ENCODE measurements at regions not wholly inside any gene's neighbourhood (a gene's known extent, or its start where the extent isn't known, plus 50 kb on each side); places are given as distances from the start of the nearest gene placed in this dataset.
"Not testable (repeated sequence)": the region's sequence is repeated elsewhere in the genome, so short reads cannot be mapped to it uniquely, and the experiment has no call there.

DNA sequence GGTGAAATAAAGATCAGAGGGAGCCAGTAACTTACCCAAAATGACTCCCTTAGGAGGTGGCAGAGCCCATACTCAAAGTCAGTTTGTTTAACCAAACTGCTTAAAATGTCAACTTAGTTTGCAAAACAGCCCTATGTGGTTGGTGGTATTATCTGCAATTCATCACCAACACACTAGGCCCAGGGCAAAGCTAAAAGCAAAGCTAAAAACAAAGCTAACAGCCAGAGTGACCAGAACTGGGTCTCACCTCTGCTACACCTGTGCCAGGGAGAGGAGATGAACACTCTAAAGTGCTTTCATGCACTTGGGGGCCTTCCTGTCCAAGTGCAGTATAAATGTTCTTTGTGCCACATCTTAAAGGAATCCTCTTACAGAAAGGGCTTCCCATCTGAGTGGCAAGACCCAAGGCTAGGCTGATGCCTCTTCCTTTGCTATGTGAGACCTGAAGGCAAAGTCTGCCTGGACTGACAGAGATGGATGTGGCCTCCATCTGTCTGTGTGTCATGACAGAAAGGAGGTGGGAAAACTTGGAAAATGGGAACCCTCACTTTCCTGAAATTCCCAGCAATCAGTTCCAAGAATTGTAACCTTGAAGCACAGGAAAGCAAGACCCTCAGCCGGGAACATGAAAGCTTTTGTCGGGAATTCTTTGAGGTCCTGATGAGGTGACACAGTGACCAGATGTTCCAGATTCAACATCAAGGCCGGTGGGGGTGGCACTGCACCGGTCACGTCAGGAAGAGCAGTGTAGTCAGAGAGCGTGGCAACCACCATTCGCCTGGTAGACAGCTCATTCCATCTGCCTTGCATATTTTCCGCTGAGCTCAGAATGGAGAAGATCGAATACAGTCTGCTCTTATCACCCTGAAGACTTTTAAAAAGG lies 214.3 kb upstream of the PLGLB2 start:
- H3K9me3 ChIP-seq; H3K4me1 ChIP-seq; intact Hi-C loops (cut with DNase I); H3K36me3 ChIP-seq; H3K4me3 ChIP-seq; DNase-seq; H3K27me3 ChIP-seq; H3K27ac ChIP-seq; H3K9ac ChIP-seq (ENCODE audit: low read depth in 2 of 2, low read length in 2 of 2): not testable (repeated sequence)

DNA sequence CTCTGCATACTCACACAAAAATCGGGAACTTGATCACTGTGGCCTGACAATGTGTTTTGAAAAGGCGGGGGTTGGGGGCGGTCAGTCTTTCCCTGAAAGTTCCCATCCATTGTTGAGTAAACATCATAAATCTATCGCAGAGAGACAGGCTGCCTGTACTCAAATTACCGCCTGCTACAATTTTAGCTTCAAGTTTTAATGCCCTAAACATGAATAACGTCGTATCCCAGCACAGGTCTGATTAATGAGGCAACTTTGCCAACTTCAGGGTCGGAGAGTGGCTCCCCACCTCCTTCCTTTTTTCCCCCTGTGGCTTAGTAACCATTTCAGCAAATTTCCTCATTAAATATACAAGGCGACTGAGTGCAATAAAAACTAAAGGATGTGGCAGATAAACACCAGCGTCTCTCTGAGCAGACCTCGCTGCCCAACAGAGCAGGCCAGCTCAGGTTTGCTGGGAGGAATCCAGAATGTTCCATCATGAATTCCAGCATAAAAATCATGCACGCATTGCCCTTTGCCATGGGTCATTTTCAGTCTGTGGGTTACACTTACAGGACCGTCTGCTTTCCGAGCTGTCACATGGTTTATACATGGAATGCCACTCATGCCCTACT lies 213.5 kb upstream of the PLGLB2 start:
- DNase-seq; H3K4me3 ChIP-seq; H3K27me3 ChIP-seq; H3K9ac ChIP-seq (ENCODE audit: low read depth in 2 of 2, low read length in 2 of 2); intact Hi-C loops (cut with DNase I); H3K4me1 ChIP-seq; H3K9me3 ChIP-seq; H3K36me3 ChIP-seq; H3K27ac ChIP-seq: not testable (repeated sequence)

- H3K27ac ChIP-seq; H3K9ac ChIP-seq (ENCODE audit: low read depth in 2 of 2, low read length in 2 of 2); H3K9me3 ChIP-seq; H3K4me1 ChIP-seq; H3K36me3 ChIP-seq; H3K4me3 ChIP-seq; H3K27me3 ChIP-seq; DNase-seq; intact Hi-C loops (cut with DNase I): not testable (repeated sequence)
These were observed 211.5 kb upstream of the PLGLB2 start for GRCh38 chr2:87536427-87536826.

- H3K36me3 ChIP-seq; H3K4me3 ChIP-seq; H3K27ac ChIP-seq; H3K27me3 ChIP-seq; H3K9me3 ChIP-seq; intact Hi-C loops (cut with DNase I); DNase-seq; H3K4me1 ChIP-seq; H3K9ac ChIP-seq (ENCODE audit: low read depth in 2 of 2, low read length in 2 of 2): not testable (repeated sequence)
These were observed 210.6 kb upstream of the PLGLB2 start for GRCh38 chr2:87537251-87537671.

DNA sequence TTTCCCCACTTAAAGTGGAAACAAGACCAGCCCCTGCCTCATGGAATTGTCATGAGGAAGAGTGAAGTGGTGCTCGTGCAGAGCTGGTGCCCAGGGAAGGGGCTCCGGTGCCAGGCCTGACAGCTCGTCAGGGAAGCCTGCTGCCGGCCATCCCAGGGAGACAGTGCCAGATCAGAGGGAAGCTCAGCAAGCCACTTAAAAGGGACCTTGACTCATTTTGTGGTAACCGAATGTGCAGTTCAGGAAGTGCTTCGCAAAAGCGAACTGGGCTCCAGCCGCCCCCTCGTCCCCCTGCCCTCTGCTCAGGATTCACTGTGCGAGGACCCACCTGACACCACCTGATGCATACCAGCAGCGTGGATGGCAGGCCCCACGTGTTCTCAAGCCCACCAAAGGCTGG lies 209.6 kb upstream of the PLGLB2 start:
- H3K27ac ChIP-seq; intact Hi-C loops (cut with DNase I); H3K4me3 ChIP-seq; DNase-seq; H3K4me1 ChIP-seq; H3K9me3 ChIP-seq; H3K27me3 ChIP-seq; H3K9ac ChIP-seq (ENCODE audit: low read depth in 2 of 2, low read length in 2 of 2); H3K36me3 ChIP-seq: not testable (repeated sequence)

GRCh38 chr2:87539151-87539943 lies 208.5 kb upstream of the PLGLB2 start:
- H3K9me3 ChIP-seq; H3K27ac ChIP-seq; intact Hi-C loops (cut with DNase I); H3K27me3 ChIP-seq; H3K9ac ChIP-seq (ENCODE audit: low read depth in 2 of 2, low read length in 2 of 2); H3K4me1 ChIP-seq; H3K36me3 ChIP-seq; H3K4me3 ChIP-seq; DNase-seq: not testable (repeated sequence)

DNA sequence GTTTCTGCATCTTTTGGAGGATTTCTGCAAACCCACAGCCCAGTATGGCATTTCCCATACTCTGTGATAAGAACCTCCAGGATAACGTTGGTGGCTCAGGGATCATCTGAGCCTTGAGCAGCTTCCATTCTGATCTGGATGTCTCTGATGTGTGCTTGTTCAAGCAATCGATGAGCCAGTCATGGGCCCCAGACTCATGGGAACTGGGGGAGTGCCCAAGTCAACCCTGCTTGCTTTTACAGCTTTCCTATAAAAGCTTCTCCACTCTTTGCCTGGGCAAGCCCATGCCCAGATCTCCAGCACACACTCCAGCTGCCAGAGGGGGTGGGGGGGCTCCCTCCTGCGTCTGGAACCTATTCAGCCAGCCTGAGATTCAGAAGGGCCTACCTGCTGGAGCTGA lies 207.6 kb upstream of the PLGLB2 start:
- H3K27ac ChIP-seq; H3K4me3 ChIP-seq; H3K27me3 ChIP-seq; H3K36me3 ChIP-seq; H3K9ac ChIP-seq (ENCODE audit: low read depth in 2 of 2, low read length in 2 of 2); H3K4me1 ChIP-seq; DNase-seq; intact Hi-C loops (cut with DNase I); H3K9me3 ChIP-seq: not testable (repeated sequence)

GRCh38 chr2:87542599-87543174 lies 205.2 kb upstream of the PLGLB2 start:
- H3K4me3 ChIP-seq; H3K27me3 ChIP-seq; H3K9me3 ChIP-seq; DNase-seq; H3K9ac ChIP-seq (ENCODE audit: low read depth in 2 of 2, low read length in 2 of 2); intact Hi-C loops (cut with DNase I); H3K36me3 ChIP-seq; H3K4me1 ChIP-seq; H3K27ac ChIP-seq: not testable (repeated sequence)

DNA sequence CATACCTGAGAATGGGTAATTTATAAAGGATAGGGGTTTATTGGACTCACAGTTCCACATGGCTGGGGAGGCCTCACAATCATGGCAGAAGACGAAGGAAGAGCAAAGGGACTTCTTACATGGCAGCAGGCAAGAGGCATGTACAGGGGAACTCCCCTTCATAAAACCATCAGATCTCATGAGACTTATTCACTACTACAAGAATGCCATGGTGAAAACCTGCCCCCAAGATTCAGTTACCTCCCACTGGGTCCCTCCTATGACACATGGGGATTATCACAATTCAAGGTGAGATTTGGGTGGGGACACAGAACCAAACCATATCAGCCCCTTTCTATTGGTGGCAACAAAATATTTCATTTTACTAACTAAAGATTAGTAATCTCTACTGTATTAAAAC lies 204.1 kb upstream of the PLGLB2 start:
- intact Hi-C loops (cut with DNase I); H3K27ac ChIP-seq; H3K9ac ChIP-seq (ENCODE audit: low read depth in 2 of 2, low read length in 2 of 2); H3K9me3 ChIP-seq; H3K4me1 ChIP-seq; H3K36me3 ChIP-seq; H3K27me3 ChIP-seq; H3K4me3 ChIP-seq; DNase-seq: not testable (repeated sequence)

GRCh38 chr2:87547106-87547505 lies 200.8 kb upstream of the PLGLB2 start:
- H3K4me3 ChIP-seq; H3K9me3 ChIP-seq; H3K36me3 ChIP-seq; H3K4me1 ChIP-seq; H3K27ac ChIP-seq; H3K27me3 ChIP-seq; intact Hi-C loops (cut with DNase I); DNase-seq; H3K9ac ChIP-seq (ENCODE audit: low read depth in 2 of 2, low read length in 2 of 2): not testable (repeated sequence)

DNA sequence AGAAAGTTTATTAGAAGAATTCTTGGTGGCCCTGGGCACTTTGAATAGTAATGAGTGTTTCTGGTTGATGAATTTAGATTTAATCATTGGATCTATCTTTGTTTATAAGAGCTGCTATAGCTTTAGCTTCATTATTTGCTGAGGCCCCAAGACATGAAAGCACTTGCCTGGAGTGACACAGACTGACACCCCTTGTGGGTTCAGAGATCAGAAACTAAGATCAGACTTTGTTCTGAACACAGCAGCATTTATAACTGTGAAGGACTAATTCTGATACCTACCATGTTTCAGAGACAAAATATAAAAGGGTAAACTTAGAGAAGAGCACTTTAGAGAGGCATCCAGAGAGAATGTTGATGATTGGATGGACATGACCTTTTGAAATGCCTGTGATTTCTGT lies 199.9 kb upstream of the PLGLB2 start:
- H3K27me3 ChIP-seq; H3K9ac ChIP-seq (ENCODE audit: low read depth in 2 of 2, low read length in 2 of 2); H3K4me1 ChIP-seq; H3K27ac ChIP-seq; DNase-seq; intact Hi-C loops (cut with DNase I); H3K9me3 ChIP-seq; H3K36me3 ChIP-seq; H3K4me3 ChIP-seq: not testable (repeated sequence)

GRCh38 chr2:87548681-87549536 lies 199.0 kb upstream of the PLGLB2 start:
- H3K9me3 ChIP-seq; H3K27me3 ChIP-seq; DNase-seq; H3K27ac ChIP-seq; H3K4me1 ChIP-seq; H3K4me3 ChIP-seq; H3K36me3 ChIP-seq; intact Hi-C loops (cut with DNase I); H3K9ac ChIP-seq (ENCODE audit: low read depth in 2 of 2, low read length in 2 of 2): not testable (repeated sequence)

Measured in colonic mucosa (tissue), 4 donors.